Testis (tissue), 2 donors: ENCODE measurements at regions not wholly inside any gene's neighbourhood (a gene's known extent, or its start where the extent isn't known, plus 50 kb on each side); places are given as distances from the start of the nearest gene placed in this dataset.
A peak's percentile ranks its signal among the peaks of the same experiment; 100 is the strongest.

ENCODE experiments used
- DNase-seq: peaks from one replicate; pipeline ENCODE4 v3.0.0-alpha.2; 2019
- H3K27ac ChIP-seq, 2 donors: fragments of 200-600 bp; sonication (generic); one replicate each; pipeline ENCODE4 v1.5.1; 2019
- H3K27me3 ChIP-seq: fragments of 200-600 bp; sonication (generic); one replicate; pipeline ENCODE4 v1.5.1; 2019
- H3K36me3 ChIP-seq: fragments of 200-600 bp; sonication (generic); one replicate; pipeline ENCODE4 v1.5.1; 2017; ENCODE audit warnings: low read depth; ENCODE audit errors: missing control alignments
- H3K4me1 ChIP-seq: fragments of 200-600 bp; sonication (generic); one replicate; pipeline ENCODE4 v1.5.1; 2019
- H3K4me3 ChIP-seq, 2 donors: fragments of 200-600 bp; sonication (generic); one replicate each; pipeline ENCODE4 v1.5.1; 2017 to 2019
- H3K9me3 ChIP-seq: fragments of 200-600 bp; sonication (generic); one replicate; pipeline ENCODE4 v1.5.1; 2017
- CTCF ChIP-seq, 3 experiments: fragments of 450-650 bp in 2 of 3; fragments of 200-600 bp in 1 of 3; sonication (generic) in 1 of 3; IDR thresholded peaks; one replicate each; pipeline ENCODE4 v1.5.1; 2016 to 2019; ENCODE audit warnings: antibody characterized with exemption in 3 of 3, mild to moderate bottlenecking in 2 of 3, moderate library complexity in 1 of 3
- POLR2A ChIP-seq: fragments of 450-650 bp; IDR thresholded peaks from one replicate; pipeline ENCODE4 v1.6.1; 2017; ENCODE audit warnings: antibody characterized with exemption, mild to moderate bottlenecking, moderate library complexity
- WGBS, 2 donors: methylation state at CpG; one replicate each; pipeline ENCODE4 v1.1.5; 2018; 5-methylcytosine and 5-hydroxymethylcytosine counted together
- intact Hi-C: fragments of 100-400 bp; cut with DNase I; formaldehyde crosslinking; loops from one replicate; pipeline ENCODE4 v1.15.1; 2023; ENCODE audit warnings: low total_unique reads

GRCh38 chr16:73326221-73326620, 278.3 kb upstream of the ZFHX3 start:
- H3K9me3 ChIP-seq = no peaks in the 10 kb centered on the region
- H3K36me3 ChIP-seq = no peaks in the 10 kb centered on the region
- WGBS, 2 donors = 83 to 84% methylated on average over 7 of the region's 7 CpGs

GRCh38 chr16:73323880-73324279, 276.0 kb upstream of the ZFHX3 start:
- Histone ChIP-seq H3K27me3 (no peaks in the 10 kb centered on the region), H3K4me1 (no peaks in the 10 kb centered on the region), H3K27ac (no peak overlapping the region), H3K9me3 (no peaks in the 10 kb centered on the region), H3K4me3 (no peak overlapping the region), H3K36me3 (no peaks in the 10 kb centered on the region)
- WGBS, 2 donors = 13 to 38% methylated on average over 1 of the region's 1 CpG
- peak; percentile 23 for DNase-seq
- intact Hi-C loops = no loop called here
- TF ChIP-seq CTCF (IDR thresholded peaks at IDR 0.05) = no peak
- no peak for TF ChIP-seq POLR2A

More at GRCh38 chr16:73326221-73326620, 278.3 kb upstream of the ZFHX3 start:
- intact Hi-C loops = no loop called here
- DNase-seq = no peak
- no peak for TF ChIP-seq CTCF (IDR thresholded peaks at IDR 0.05)
- Histone ChIP-seq H3K4me3 (no peak overlapping the region), H3K27me3 (no peaks in the 10 kb centered on the region), H3K4me1 (no peaks in the 10 kb centered on the region), H3K27ac (no peak overlapping the region)

- no peaks in the 10 kb centered on the region for H3K36me3 ChIP-seq
- WGBS, 2 donors = 76 to 77% methylated on average over 4 of the region's 4 CpGs
- H3K4me1 ChIP-seq = no peaks in the 10 kb centered on the region
- H3K27ac ChIP-seq = no peak overlapping the region
- H3K4me3 ChIP-seq = no peak overlapping the region
- intact Hi-C loops = no loop called here
- DNase-seq = no peak
- no peaks in the 10 kb centered on the region for H3K27me3 ChIP-seq
- TF ChIP-seq POLR2A (no peak), CTCF (IDR thresholded peaks at IDR 0.05) (no peak)
- H3K9me3 ChIP-seq = no peaks in the 10 kb centered on the region
Measured at GRCh38 chr16:73322856-73323255, 274.9 kb upstream of the ZFHX3 start.

GRCh38 chr16:73321853-73322252, 273.9 kb upstream of the ZFHX3 start:
- TF ChIP-seq CTCF (IDR thresholded peaks at IDR 0.05) (no peak), POLR2A (no peak)
- intact Hi-C loops = no loop called here
- Histone ChIP-seq H3K36me3 (no peaks in the 10 kb centered on the region), H3K27me3 (no peaks in the 10 kb centered on the region), H3K9me3 (no peaks in the 10 kb centered on the region), H3K27ac (no peak overlapping the region), H3K4me3 (no peak overlapping the region), H3K4me1 (no peaks in the 10 kb centered on the region)
- WGBS, 2 donors = 50 to 57% methylated on average over 8 of the region's 8 CpGs
- DNase-seq = no peak

GRCh38 chr16:73319737-73320136, 271.8 kb upstream of the ZFHX3 start:
- peak; percentile 24 for DNase-seq
- TF ChIP-seq CTCF (IDR thresholded peaks at IDR 0.05) (no peak), POLR2A (no peak)
- no peak overlapping the region for H3K4me3 ChIP-seq
- no peaks in the 10 kb centered on the region for H3K9me3 ChIP-seq
- H3K4me1 ChIP-seq = no peaks in the 10 kb centered on the region
- H3K27ac ChIP-seq = no peak overlapping the region
- H3K36me3 ChIP-seq = no peaks in the 10 kb centered on the region
- intact Hi-C loops = no loop called here
- 76 to 86% methylated on average over 8 of the region's 8 CpGs for WGBS, 2 donors
- H3K27me3 ChIP-seq = no peaks in the 10 kb centered on the region
